Testis (tissue), 2 donors: ENCODE measurements at regions not wholly inside any gene's neighbourhood (a gene's known extent, or its start where the extent isn't known, plus 50 kb on each side); places are given as distances from the start of the nearest gene placed in this dataset.

Experiments
- DNase-seq: peaks from one replicate; pipeline ENCODE4 v3.0.0-alpha.2; 2019
- H3K27ac ChIP-seq, 2 donors: fragments of 200-600 bp; sonication (generic); one replicate each; pipeline ENCODE4 v1.5.1; 2019
- H3K27me3 ChIP-seq: fragments of 200-600 bp; sonication (generic); one replicate; pipeline ENCODE4 v1.5.1; 2019
- H3K36me3 ChIP-seq: fragments of 200-600 bp; sonication (generic); one replicate; pipeline ENCODE4 v1.5.1; 2017; ENCODE audit warnings: low read depth; ENCODE audit errors: missing control alignments
- H3K4me1 ChIP-seq: fragments of 200-600 bp; sonication (generic); one replicate; pipeline ENCODE4 v1.5.1; 2019
- H3K4me3 ChIP-seq, 2 donors: fragments of 200-600 bp; sonication (generic); one replicate each; pipeline ENCODE4 v1.5.1; 2017 to 2019
- H3K9me3 ChIP-seq: fragments of 200-600 bp; sonication (generic); one replicate; pipeline ENCODE4 v1.5.1; 2017
- POLR2A ChIP-seq: fragments of 450-650 bp; IDR thresholded peaks from one replicate; pipeline ENCODE4 v1.6.1; 2017; ENCODE audit warnings: antibody characterized with exemption, mild to moderate bottlenecking, moderate library complexity
- WGBS, 2 donors: methylation state at CpG; one replicate each; pipeline ENCODE4 v1.1.5; 2018; 5-methylcytosine and 5-hydroxymethylcytosine counted together
- intact Hi-C: fragments of 100-400 bp; cut with DNase I; formaldehyde crosslinking; loops from one replicate; pipeline ENCODE4 v1.15.1; 2023; ENCODE audit warnings: low total_unique reads
- TF ChIP-seq, protein P1 (sequence below), 3 experiments: fragments of 450-650 bp in 2 of 3; fragments of 200-600 bp in 1 of 3; sonication (generic) in 1 of 3; IDR thresholded peaks; one replicate each; pipeline ENCODE4 v1.5.1; 2016 to 2019; ENCODE audit warnings: antibody characterized with exemption in 3 of 3, mild to moderate bottlenecking in 2 of 3, moderate library complexity in 1 of 3

DNA sequence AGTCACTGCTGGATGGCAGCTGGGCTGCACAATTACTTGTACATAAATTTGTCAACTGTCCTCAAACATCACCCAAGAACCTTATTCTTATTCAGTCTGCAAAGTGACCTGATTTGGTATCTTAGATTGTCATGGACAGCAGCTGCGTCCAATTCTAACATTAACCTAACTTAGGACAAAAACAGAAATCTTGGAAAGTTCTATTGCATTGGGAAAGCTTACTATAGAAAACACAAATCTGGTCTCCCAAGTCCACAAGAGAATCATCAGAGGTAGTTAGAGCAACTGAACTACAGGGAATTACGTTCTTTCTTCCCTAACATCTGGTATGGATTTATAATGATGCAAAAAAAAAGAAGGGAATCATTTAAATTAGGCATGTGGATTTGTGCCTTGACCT lies 283.9 kb downstream of the NR2F1-AS1 start:
- intact Hi-C loops = no loop called here

DNA sequence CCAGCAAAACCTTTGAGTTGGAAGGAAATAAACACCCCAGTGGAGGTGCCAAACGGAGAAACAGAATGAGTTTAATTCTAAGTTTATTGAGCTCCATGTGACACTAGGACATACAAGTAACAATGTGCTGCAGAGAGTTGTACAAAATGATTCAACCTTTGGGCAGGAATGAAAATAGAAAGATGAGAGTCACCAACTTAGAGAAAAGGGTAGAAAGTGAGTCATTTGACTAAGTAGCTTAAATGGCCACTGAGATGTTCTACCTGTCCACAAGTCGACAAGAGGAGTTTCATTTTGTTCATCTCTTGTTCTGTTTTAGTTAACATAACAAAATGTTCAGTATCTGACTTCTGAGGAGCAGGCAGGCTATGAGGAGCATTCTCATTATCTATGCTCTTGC lies 284.7 kb downstream of the NR2F1-AS1 start:
- no peak overlapping the region for H3K4me3 ChIP-seq
- intact Hi-C loops = no loop called here
- no peaks in the 10 kb centered on the region for H3K4me1 ChIP-seq
- no peaks in the 10 kb centered on the region for H3K36me3 ChIP-seq
- TF ChIP-seq, protein P1, sequence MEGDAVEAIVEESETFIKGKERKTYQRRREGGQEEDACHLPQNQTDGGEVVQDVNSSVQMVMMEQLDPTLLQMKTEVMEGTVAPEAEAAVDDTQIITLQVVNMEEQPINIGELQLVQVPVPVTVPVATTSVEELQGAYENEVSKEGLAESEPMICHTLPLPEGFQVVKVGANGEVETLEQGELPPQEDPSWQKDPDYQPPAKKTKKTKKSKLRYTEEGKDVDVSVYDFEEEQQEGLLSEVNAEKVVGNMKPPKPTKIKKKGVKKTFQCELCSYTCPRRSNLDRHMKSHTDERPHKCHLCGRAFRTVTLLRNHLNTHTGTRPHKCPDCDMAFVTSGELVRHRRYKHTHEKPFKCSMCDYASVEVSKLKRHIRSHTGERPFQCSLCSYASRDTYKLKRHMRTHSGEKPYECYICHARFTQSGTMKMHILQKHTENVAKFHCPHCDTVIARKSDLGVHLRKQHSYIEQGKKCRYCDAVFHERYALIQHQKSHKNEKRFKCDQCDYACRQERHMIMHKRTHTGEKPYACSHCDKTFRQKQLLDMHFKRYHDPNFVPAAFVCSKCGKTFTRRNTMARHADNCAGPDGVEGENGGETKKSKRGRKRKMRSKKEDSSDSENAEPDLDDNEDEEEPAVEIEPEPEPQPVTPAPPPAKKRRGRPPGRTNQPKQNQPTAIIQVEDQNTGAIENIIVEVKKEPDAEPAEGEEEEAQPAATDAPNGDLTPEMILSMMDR (IDR thresholded peaks at IDR 0.05) = no peak
- no peak for TF ChIP-seq POLR2A
- no peaks in the 10 kb centered on the region for H3K9me3 ChIP-seq
- no peak overlapping the region for H3K27ac ChIP-seq
- H3K27me3 ChIP-seq = no peaks in the 10 kb centered on the region
- WGBS, 2 donors = 72 to 80% methylated on average over 2 of the region's 2 CpGs
- no peak for DNase-seq

More for the DNA sequence above, 283.9 kb downstream of the NR2F1-AS1 start:
- Histone ChIP-seq H3K36me3 (no peaks in the 10 kb centered on the region), H3K27me3 (no peaks in the 10 kb centered on the region), H3K4me3 (no peak overlapping the region), H3K27ac (no peak overlapping the region), H3K9me3 (no peaks in the 10 kb centered on the region), H3K4me1 (no peaks in the 10 kb centered on the region)
- no peak for DNase-seq
- 74 to 93% methylated on average over 2 of the region's 2 CpGs for WGBS, 2 donors
- TF ChIP-seq POLR2A = no peak
- TF ChIP-seq, protein P1 (IDR thresholded peaks at IDR 0.05) = no peak

DNA sequence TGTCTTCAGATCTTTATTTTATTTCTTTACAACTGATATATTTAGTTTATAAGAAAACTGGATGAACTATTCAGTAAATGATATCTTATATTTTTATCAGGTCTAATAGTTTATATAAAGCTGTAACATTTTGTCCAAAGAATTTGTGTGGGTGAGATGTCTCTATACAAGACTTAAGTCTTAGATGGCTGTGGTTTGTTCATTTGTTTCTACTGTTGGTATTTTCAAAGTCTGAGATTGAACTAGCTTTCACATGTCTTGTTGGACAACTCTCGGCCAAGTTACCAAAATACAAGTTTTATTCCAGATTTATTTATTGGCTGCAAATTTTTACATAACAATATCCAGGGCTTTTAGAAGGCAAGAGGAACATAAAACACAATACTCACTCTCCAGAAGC lies 286.0 kb downstream of the NR2F1-AS1 start:
- intact Hi-C loops = no loop called here
- H3K9me3 ChIP-seq = no peaks in the 10 kb centered on the region

DNA sequence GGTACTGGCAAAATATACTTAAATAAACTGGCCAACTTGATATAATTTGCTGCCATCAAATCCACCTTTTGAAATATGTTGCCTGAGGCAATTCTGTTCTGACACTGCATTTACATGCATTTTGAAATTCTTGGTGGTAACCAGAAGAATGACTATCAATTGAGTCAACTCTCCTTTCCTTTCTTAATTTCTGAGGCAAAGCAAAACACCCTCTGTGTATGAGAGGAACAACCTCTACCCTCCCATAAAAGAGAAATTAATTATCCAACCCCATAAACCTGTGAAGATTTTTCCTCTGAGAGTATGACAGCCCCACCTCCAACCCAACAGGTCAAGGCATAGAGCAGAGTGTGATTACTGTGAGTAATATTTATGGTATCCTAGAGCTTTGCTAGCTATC lies 286.8 kb downstream of the NR2F1-AS1 start:
- intact Hi-C loops = no loop called here
- no peak overlapping the region for H3K4me3 ChIP-seq
- no peaks in the 10 kb centered on the region for H3K9me3 ChIP-seq
- H3K36me3 ChIP-seq = no peaks in the 10 kb centered on the region
- TF ChIP-seq, protein P1 (IDR thresholded peaks at IDR 0.05) = no peak
- no peak for TF ChIP-seq POLR2A
- no peaks in the 10 kb centered on the region for H3K27me3 ChIP-seq
- H3K4me1 ChIP-seq = no peaks in the 10 kb centered on the region
- H3K27ac ChIP-seq = no peak overlapping the region
- no peak for DNase-seq

More for the DNA sequence above, 286.0 kb downstream of the NR2F1-AS1 start:
- WGBS, 2 donors = 84 to 90% methylated on average over 1 of the region's 1 CpG
- DNase-seq = no peak
- Histone ChIP-seq H3K27me3 (no peaks in the 10 kb centered on the region), H3K27ac (no peak overlapping the region), H3K4me1 (no peaks in the 10 kb centered on the region), H3K36me3 (no peaks in the 10 kb centered on the region), H3K4me3 (no peak overlapping the region)
- TF ChIP-seq POLR2A = no peak
- TF ChIP-seq, protein P1 (IDR thresholded peaks at IDR 0.05) = no peak

DNA sequence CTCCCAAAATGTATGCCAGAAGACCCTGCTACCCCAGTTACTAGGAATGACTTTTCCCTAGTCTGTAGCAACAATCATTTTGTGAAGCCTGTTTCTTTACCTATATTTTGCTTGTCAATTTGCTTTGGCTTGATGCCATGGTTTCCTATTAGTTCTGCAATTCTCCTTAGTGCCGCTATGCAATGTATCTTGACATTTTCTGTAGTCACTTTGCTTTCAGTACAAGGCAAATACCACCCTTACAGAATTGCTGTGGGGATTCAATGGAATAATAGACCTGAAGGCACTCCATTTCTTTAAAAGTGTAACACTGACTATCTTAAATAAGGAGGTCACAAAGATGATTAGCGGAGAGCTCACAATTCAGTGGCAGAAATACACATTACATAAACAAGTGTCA lies 291.1 kb downstream of the NR2F1-AS1 start:
- Histone ChIP-seq H3K27ac (no peak overlapping the region), H3K4me1 (no peaks in the 10 kb centered on the region), H3K27me3 (no peaks in the 10 kb centered on the region), H3K36me3 (no peaks in the 10 kb centered on the region), H3K4me3 (no peak overlapping the region), H3K9me3 (no peaks in the 10 kb centered on the region)
- 95 to 100% methylated on average over 2 of the region's 2 CpGs for WGBS, 2 donors
- DNase-seq = no peak
- TF ChIP-seq, protein P1 (IDR thresholded peaks at IDR 0.05) = no peak
- TF ChIP-seq POLR2A = no peak
- intact Hi-C loops = no loop called here
